ENCODE measurements at regions not wholly inside any gene's neighbourhood (a gene's known extent, or its start where the extent isn't known, plus 50 kb on each side); places are given as distances from the start of the nearest gene placed in this dataset.

- no peak for TF ChIP-seq CTCF (IDR thresholded peaks at IDR 0.05; ENCODE audit: borderline replicate concordance, insufficient read depth, low read depth, low read length)
- no peak overlapping the region for H3K4me3 ChIP-seq (ENCODE audit: low read depth, low read length)
Observed at GRCh38 chr2:136245211-136245610, 127.3 kb upstream of the CXCR4 start.

- TF ChIP-seq CTCF (IDR thresholded peaks at IDR 0.05; ENCODE audit: borderline replicate concordance, insufficient read depth, low read depth, low read length): no peak
Observed at GRCh38 chr2:136244536-136244885, 126.6 kb upstream of the CXCR4 start.

GRCh38 chr2:136243638-136244535 lies 125.9 kb upstream of the CXCR4 start:
- no peak overlapping the region for H3K4me3 ChIP-seq (ENCODE audit: low read depth, low read length)
- TF ChIP-seq CTCF (IDR thresholded peaks at IDR 0.05; ENCODE audit: borderline replicate concordance, insufficient read depth, low read depth, low read length): no peak

More at GRCh38 chr2:136244536-136244885, 126.6 kb upstream of the CXCR4 start:
- H3K4me3 ChIP-seq (ENCODE audit: low read depth, low read length): no peak overlapping the region

- no peak overlapping the region for H3K4me3 ChIP-seq (ENCODE audit: low read depth, low read length)
- TF ChIP-seq CTCF (IDR thresholded peaks at IDR 0.05; ENCODE audit: borderline replicate concordance, insufficient read depth, low read depth, low read length): no peak
Observed at GRCh38 chr2:136242687-136243277, 124.8 kb upstream of the CXCR4 start.

GRCh38 chr2:136242100-136242499 lies 124.2 kb upstream of the CXCR4 start:
- TF ChIP-seq CTCF (IDR thresholded peaks at IDR 0.05; ENCODE audit: borderline replicate concordance, insufficient read depth, low read depth, low read length): no peak
- H3K4me3 ChIP-seq (ENCODE audit: low read depth, low read length): no peak overlapping the region

GRCh38 chr2:136239079-136239685 lies 121.2 kb upstream of the CXCR4 start:
- no peak overlapping the region for H3K4me3 ChIP-seq (ENCODE audit: low read depth, low read length)
- no peak for TF ChIP-seq CTCF (IDR thresholded peaks at IDR 0.05; ENCODE audit: borderline replicate concordance, insufficient read depth, low read depth, low read length)
